ENCODE measurements at regions not wholly inside any gene's neighbourhood (a gene's known extent, or its start where the extent isn't known, plus 50 kb on each side); places are given as distances from the start of the nearest gene placed in this dataset.

DNA sequence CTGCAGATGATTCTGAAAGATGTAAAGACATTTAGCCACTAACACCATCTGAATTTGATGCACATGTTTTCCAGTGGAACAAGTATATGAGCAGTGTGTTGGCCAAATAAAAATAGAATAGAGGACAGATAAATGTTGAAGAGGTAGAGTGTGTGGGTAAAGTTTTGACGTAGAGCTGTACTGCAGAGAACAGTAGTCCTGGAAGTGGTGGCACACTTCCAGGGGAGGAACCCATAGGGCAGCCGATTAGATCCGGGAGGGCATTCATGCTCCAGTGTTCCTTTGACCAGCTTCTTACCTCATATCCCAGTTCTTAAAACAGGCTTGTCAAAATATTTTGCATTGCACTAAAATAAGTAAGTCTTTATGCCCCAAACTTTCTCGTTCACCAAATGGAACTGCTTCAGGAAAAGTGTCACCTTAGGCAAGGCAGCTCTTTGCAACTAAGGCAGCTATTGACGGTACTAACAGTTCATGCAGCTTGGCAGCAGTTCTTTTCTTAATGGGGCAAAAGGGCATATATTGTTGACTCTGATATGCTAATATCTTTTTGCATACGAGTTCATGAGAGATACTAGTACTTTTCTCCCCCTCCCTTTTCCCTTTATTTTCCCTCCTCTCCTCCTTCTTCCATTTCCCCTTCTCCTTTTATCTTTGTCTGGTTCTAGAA lies 429.3 kb upstream of the AZI2 start:
- TF ChIP-seq POLR2A (IDR thresholded peaks at IDR 0.05; ENCODE audit: low read depth, low read length): no peak
- TF ChIP-seq, protein P1, sequence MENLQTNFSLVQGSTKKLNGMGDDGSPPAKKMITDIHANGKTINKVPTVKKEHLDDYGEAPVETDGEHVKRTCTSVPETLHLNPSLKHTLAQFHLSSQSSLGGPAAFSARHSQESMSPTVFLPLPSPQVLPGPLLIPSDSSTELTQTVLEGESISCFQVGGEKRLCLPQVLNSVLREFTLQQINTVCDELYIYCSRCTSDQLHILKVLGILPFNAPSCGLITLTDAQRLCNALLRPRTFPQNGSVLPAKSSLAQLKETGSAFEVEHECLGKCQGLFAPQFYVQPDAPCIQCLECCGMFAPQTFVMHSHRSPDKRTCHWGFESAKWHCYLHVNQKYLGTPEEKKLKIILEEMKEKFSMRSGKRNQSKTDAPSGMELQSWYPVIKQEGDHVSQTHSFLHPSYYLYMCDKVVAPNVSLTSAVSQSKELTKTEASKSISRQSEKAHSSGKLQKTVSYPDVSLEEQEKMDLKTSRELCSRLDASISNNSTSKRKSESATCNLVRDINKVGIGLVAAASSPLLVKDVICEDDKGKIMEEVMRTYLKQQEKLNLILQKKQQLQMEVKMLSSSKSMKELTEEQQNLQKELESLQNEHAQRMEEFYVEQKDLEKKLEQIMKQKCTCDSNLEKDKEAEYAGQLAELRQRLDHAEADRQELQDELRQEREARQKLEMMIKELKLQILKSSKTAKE (IDR thresholded peaks at IDR 0.05; ENCODE audit: low read depth, poor library complexity, severe bottlenecking): no peak
- TF ChIP-seq CREB1 (IDR thresholded peaks at IDR 0.05; ENCODE audit: low read depth): no peak
- no peak for TF ChIP-seq PML (IDR thresholded peaks at IDR 0.05; ENCODE audit: low read length)

Measured in GM12878 (cell line).